Gastrocnemius medialis (tissue), 4 donors: ENCODE measurements at regions not wholly inside any gene's neighbourhood (a gene's known extent, or its start where the extent isn't known, plus 50 kb on each side); places are given as distances from the start of the nearest gene placed in this dataset.

Experiments
- POLR2A ChIP-seq, 2 donors: fragments of 450-650 bp; IDR thresholded peaks; one replicate each; pipeline ENCODE4 v1.6.1; 2017; ENCODE audit warnings: antibody characterized with exemption in 2 of 2, mild to moderate bottlenecking in 2 of 2, moderate library complexity in 2 of 2
- TF ChIP-seq, protein P1 (sequence below), 5 experiments: fragments of 450-650 bp in 3 of 5; fragments of 200-600 bp in 2 of 5; sonication (generic) in 2 of 5; IDR thresholded peaks in 4 of 5; conservative IDR thresholded peaks in 1 of 5; 1 replicate in 4 of 5; 2 replicates in 1 of 5; pipeline ENCODE4 v1.5.1; 2016 to 2019; ENCODE audit warnings: antibody characterized with exemption in 5 of 5, mild to moderate bottlenecking in 3 of 5, moderate library complexity in 3 of 5

DNA sequence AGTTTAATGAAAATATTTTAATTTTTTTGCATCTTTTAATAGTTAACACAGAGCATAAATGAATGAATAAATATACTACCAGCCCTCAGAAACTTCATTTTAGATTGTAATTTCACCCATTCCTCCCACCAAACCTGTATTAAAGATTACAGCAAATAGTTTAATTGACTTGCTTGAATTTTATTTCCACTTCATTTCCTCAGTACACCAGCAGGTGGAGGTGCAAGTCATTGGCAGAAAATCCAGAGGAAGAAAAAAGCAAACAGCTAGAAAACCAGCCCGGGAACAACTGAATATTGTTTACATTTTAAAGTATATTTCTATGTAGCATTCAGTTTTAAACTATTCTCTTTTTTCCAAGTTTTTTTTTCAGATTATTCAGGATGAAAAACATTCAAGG is 177.8 kb downstream of the OLFM4 start:
- TF ChIP-seq POLR2A (IDR thresholded peaks at IDR 0.05), result no peak
- TF ChIP-seq, protein P1, sequence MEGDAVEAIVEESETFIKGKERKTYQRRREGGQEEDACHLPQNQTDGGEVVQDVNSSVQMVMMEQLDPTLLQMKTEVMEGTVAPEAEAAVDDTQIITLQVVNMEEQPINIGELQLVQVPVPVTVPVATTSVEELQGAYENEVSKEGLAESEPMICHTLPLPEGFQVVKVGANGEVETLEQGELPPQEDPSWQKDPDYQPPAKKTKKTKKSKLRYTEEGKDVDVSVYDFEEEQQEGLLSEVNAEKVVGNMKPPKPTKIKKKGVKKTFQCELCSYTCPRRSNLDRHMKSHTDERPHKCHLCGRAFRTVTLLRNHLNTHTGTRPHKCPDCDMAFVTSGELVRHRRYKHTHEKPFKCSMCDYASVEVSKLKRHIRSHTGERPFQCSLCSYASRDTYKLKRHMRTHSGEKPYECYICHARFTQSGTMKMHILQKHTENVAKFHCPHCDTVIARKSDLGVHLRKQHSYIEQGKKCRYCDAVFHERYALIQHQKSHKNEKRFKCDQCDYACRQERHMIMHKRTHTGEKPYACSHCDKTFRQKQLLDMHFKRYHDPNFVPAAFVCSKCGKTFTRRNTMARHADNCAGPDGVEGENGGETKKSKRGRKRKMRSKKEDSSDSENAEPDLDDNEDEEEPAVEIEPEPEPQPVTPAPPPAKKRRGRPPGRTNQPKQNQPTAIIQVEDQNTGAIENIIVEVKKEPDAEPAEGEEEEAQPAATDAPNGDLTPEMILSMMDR (IDR thresholded peaks at IDR 0.05 in 4 of 5, conservative IDR thresholded peaks at IDR 0.05 in 1 of 5), result no peak
